IMR-90 (cell line): ENCODE measurements at regions not wholly inside any gene's neighbourhood (a gene's known extent, or its start where the extent isn't known, plus 50 kb on each side); places are given as distances from the start of the nearest gene placed in this dataset.

Source experiments
- ATAC-seq: fragments of 200-7000 bp; cut with Tn5 transposase; 2 replicates; pipeline ENCODE4 v1.9.1; 2020; ENCODE audit warnings: low read depth, mild to moderate bottlenecking, moderate library complexity
- BruUV-seq: library from RNA; stranded (reverse); fragments of 400-500 nt; replicated peaks from 2 replicates; lab custom pipeline; 2021; lab: Mats Ljungman, UMichigan
- CTCF ChIA-PET: fragments of 300-600 bp; formaldehyde crosslinking; extraction: SDS; loops from one replicate; lab custom pipeline; 2021; ENCODE audit warnings: antibody characterized with exemption; lab: Yijun Ruan, JAX
- POLR2A ChIA-PET: fragments of 300-600 bp; sonication (Branson Sonifier 250); formaldehyde crosslinking; loops from one replicate; lab custom pipeline; 2022; ENCODE audit warnings: antibody characterized with exemption; ENCODE audit not compliant: unreplicated experiment; lab: Charles Lee
- DNase-seq: peaks from one replicate; pipeline ENCODE4 v3.0.0; 2013
- H2AFZ ChIP-seq: replicated peaks from 2 replicates; pipeline ENCODE3; 2013; ENCODE audit warnings: low read length, mild to moderate bottlenecking; ENCODE audit not compliant: poor library complexity
- H2AK5ac ChIP-seq: 2 replicates; pipeline ENCODE4 v1.6.1; 2013; ENCODE audit warnings: low read depth, low read length, inconsistent platforms
- H2AK9ac ChIP-seq: replicated peaks from 2 replicates; pipeline ENCODE3; 2013; ENCODE audit warnings: mild to moderate bottlenecking, low read depth, low read length, moderate library complexity; ENCODE audit not compliant: poor library complexity
- H2BK120ac ChIP-seq: 2 replicates; pipeline ENCODE4 v1.6.1; 2013; ENCODE audit warnings: low read depth, low read length, inconsistent platforms
- H2BK15ac ChIP-seq: 3 replicates; pipeline ENCODE4 v1.6.1; 2013; ENCODE audit warnings: low read depth, low read length, inconsistent platforms
- H2BK20ac ChIP-seq: 2 replicates; pipeline ENCODE4 v1.6.1; 2013; ENCODE audit warnings: low read depth, mild to moderate bottlenecking, inconsistent platforms, low read length, moderate library complexity
- H2BK5ac ChIP-seq: 2 replicates; pipeline ENCODE4 v1.6.1; 2013; ENCODE audit warnings: mild to moderate bottlenecking, low read depth, low read length, inconsistent platforms; ENCODE audit not compliant: poor library complexity, severe bottlenecking
- H3K14ac ChIP-seq: replicated peaks from 2 replicates; pipeline ENCODE4 v1.6.1; 2013; ENCODE audit warnings: low read depth, low read length, inconsistent platforms
- H3K18ac ChIP-seq: 2 replicates; pipeline ENCODE4 v1.6.1; 2013; ENCODE audit warnings: low read depth, low read length, control low read depth
- H3K23ac ChIP-seq: 2 replicates; pipeline ENCODE4 v1.6.1; 2013; ENCODE audit warnings: low read depth, low read length, inconsistent platforms
- H3K27ac ChIP-seq: 2 replicates; pipeline ENCODE4 v1.5.1; 2013; ENCODE audit warnings: mild to moderate bottlenecking, control low read depth, low read length; ENCODE audit not compliant: insufficient read depth
- H3K27me3 ChIP-seq: 2 replicates; pipeline ENCODE4 v1.6.1; 2013; ENCODE audit warnings: low read length; ENCODE audit not compliant: control insufficient read depth, insufficient read depth
- H3K36me3 ChIP-seq: 2 replicates; pipeline ENCODE4 v1.6.1; 2013; ENCODE audit warnings: low read length, mixed read lengths; ENCODE audit not compliant: control insufficient read depth, insufficient read depth
- H3K4ac ChIP-seq: 2 replicates; pipeline ENCODE4 v1.6.1; 2013; ENCODE audit warnings: low read depth, low read length, inconsistent platforms
- H3K4me1 ChIP-seq: 2 replicates; pipeline ENCODE4 v1.6.1; 2013; ENCODE audit warnings: low read length, mixed read lengths; ENCODE audit not compliant: control insufficient read depth, insufficient read depth
- H3K4me2 ChIP-seq: 2 replicates; pipeline ENCODE4 v1.6.1; 2013; ENCODE audit warnings: low read depth, mild to moderate bottlenecking, control low read depth, low read length, moderate library complexity
- H3K4me3 ChIP-seq: 2 replicates; pipeline ENCODE4 v1.5.1; 2013; ENCODE audit warnings: low read depth, mild to moderate bottlenecking, control low read depth, low read length, moderate library complexity; ENCODE audit not compliant: insufficient read depth
- H3K56ac ChIP-seq: 2 replicates; pipeline ENCODE4 v1.6.1; 2013; ENCODE audit warnings: low read length, inconsistent platforms; ENCODE audit not compliant: insufficient read depth; ENCODE audit errors: extremely low read depth
- H3K79me1 ChIP-seq, 2 experiments: 2 replicates each; pipeline ENCODE4 v1.6.1; 2013; ENCODE audit warnings: low read length in 2 of 2, inconsistent platforms in 1 of 2, low read depth in 1 of 2
- H3K9ac ChIP-seq: 2 replicates; pipeline ENCODE4 v1.6.1; 2013; ENCODE audit warnings: low read depth, low read length, control low read depth
- H3K9me1 ChIP-seq: 2 replicates; pipeline ENCODE4 v1.6.1; 2013; ENCODE audit warnings: low read length, inconsistent platforms; ENCODE audit not compliant: insufficient read depth
- H3K9me3 ChIP-seq: 2 replicates; pipeline ENCODE4 v1.6.1; 2013; ENCODE audit warnings: low read length; ENCODE audit not compliant: control insufficient read depth, insufficient read depth
- H4K20me1 ChIP-seq: 2 replicates; pipeline ENCODE4 v1.6.1; 2013; ENCODE audit warnings: low read length, inconsistent platforms; ENCODE audit not compliant: insufficient read depth
- H4K5ac ChIP-seq: 2 replicates; pipeline ENCODE4 v1.6.1; 2013; ENCODE audit warnings: mild to moderate bottlenecking, low read depth, low read length, control low read depth
- H4K8ac ChIP-seq, 2 experiments: 2 replicates each; pipeline ENCODE4 v1.6.1; 2013; ENCODE audit warnings: low read depth in 2 of 2, low read length in 2 of 2, control low read depth in 1 of 2, inconsistent platforms in 1 of 2
- H4K91ac ChIP-seq: 2 replicates; pipeline ENCODE4 v1.6.1; 2013; ENCODE audit warnings: low read depth, low read length, inconsistent platforms; ENCODE audit not compliant: insufficient read depth
- CEBPB ChIP-seq: IDR thresholded peaks from 2 replicates; pipeline ENCODE4 v1.6.1; 2012; ENCODE audit warnings: low read depth, low read length, improper control_type of control experiment
- CHD1 ChIP-seq: IDR thresholded peaks from 2 replicates; pipeline ENCODE4 v1.6.1; 2012; ENCODE audit warnings: low read depth, low read length, improper control_type of control experiment
- CTCF ChIP-seq: conservative IDR thresholded peaks from 2 replicates; pipeline ENCODE4 v1.5.1; 2012; ENCODE audit warnings: mild to moderate bottlenecking, low read depth, low read length, improper control_type of control experiment
- ELK1 ChIP-seq: fragments of 150-350 bp; IDR thresholded peaks from 2 replicates; pipeline ENCODE4 v1.6.1; 2016; ENCODE audit warnings: low read depth, mild to moderate bottlenecking, low read length, moderate library complexity, borderline replicate concordance
- MXI1 ChIP-seq: IDR thresholded peaks from 2 replicates; pipeline ENCODE4 v1.6.1; 2012; ENCODE audit warnings: low read depth, mild to moderate bottlenecking, low read length, moderate library complexity, borderline replicate concordance
- RAD21 ChIP-seq: IDR thresholded peaks from 2 replicates; pipeline ENCODE4 v1.6.1; 2012; ENCODE audit warnings: low read length, improper control_type of control experiment
- RCOR1 ChIP-seq: IDR thresholded peaks from 2 replicates; pipeline ENCODE4 v1.6.1; 2012; ENCODE audit warnings: mild to moderate bottlenecking, low read length, improper control_type of control experiment; ENCODE audit not compliant: insufficient replicate concordance
- RFX5 ChIP-seq: IDR thresholded peaks from 2 replicates; pipeline ENCODE4 v1.8.0; 2012; ENCODE audit warnings: low read depth, mild to moderate bottlenecking, low read length, moderate library complexity
- USF2 ChIP-seq: fragments of 150-350 bp; IDR thresholded peaks from 2 replicates; pipeline ENCODE4 v1.6.1; 2017; ENCODE audit warnings: mild to moderate bottlenecking, antibody characterized with exemption, low read length, low read depth
- WGBS, 2 experiments: methylation state at CpG; one replicate each; pipeline versions ENCODE4 v1.1.5 to v1.1.7; 2013; ENCODE audit warnings: missing lambda C conversion rate in 2 of 2; ENCODE audit not compliant: insufficient read length in 1 of 2; ENCODE audit errors: extremely low coverage in 2 of 2; 5-methylcytosine and 5-hydroxymethylcytosine counted together
- dilution Hi-C: fragments of 300-500 bp; cut with HindIII; formaldehyde crosslinking; loops from one replicate; pipeline ENCODE4 v1.14.3; 2018; ENCODE audit warnings: low sequenced_read_pairs; ENCODE audit not compliant: unreplicated experiment
- in situ Hi-C: fragments of 300-500 bp; cut with MboI; formaldehyde crosslinking; loops from 3 replicates; pipeline ENCODE4 v1.14.3; 2019; ENCODE audit warnings: low sequenced_read_pairs, inconsistent platforms, mixed read lengths
- intact Hi-C: fragments of 100-400 bp; cut with micrococcal nuclease; formaldehyde crosslinking; loops from 2 replicates; pipeline ENCODE4 v1.10.0; 2022

GRCh38 chr4:134505511-134505910, 303.9 kb upstream of the PABPC4L start:
- Histone ChIP-seq H3K4ac (no peak overlapping the region), H4K8ac (no peak overlapping the region), H2BK120ac (no peak overlapping the region), H4K5ac (no peak overlapping the region), H3K79me1 (no peaks in the 10 kb centered on the region), H2AFZ (no peak overlapping the region), H4K20me1 (no peaks in the 10 kb centered on the region), H2AK9ac (no peak overlapping the region), H3K14ac (no peak overlapping the region), H3K9me3 (peaks cover 5% of the 10 kb centered on the region), H3K4me3 (no peak overlapping the region), H2BK5ac (no peak overlapping the region), H3K4me1 (no peaks in the 10 kb centered on the region), H4K91ac (no peak overlapping the region), H3K36me3 (no peaks in the 10 kb centered on the region), H3K27ac (no peak overlapping the region), H3K56ac (no peak overlapping the region), H2AK5ac (no peak overlapping the region), H3K18ac (no peak overlapping the region), H2BK20ac (no peak overlapping the region), H3K9me1 (no peaks in the 10 kb centered on the region), H2BK15ac (no peak overlapping the region), H3K27me3 (no peaks in the 10 kb centered on the region), H3K9ac (no peak overlapping the region), H3K4me2 (no peak overlapping the region), H3K23ac (no peak overlapping the region)
- no CpG with 5 or more reads among the region's 1 CpG for WGBS, 2 experiments
- in situ Hi-C loops = no loop called here
- intact Hi-C loops = no loop called here
- no peak for ATAC-seq
- no peak for DNase-seq
- CTCF ChIA-PET = interaction anchor here (0.6 kb wide), 1 partner anchor 1360 kb away, joined by 4 read pairs; no protein-coding TSS in a partner anchor
- TF ChIP-seq RAD21 (no peak), CHD1 (no peak), MXI1 (no peak), USF2 (no peak), ELK1 (no peak), CTCF (no peak), RCOR1 (no peak), RFX5 (no peak), CEBPB (no peak)
- POLR2A ChIA-PET = no interaction called here
- no TSS peak for BruUV-seq
- dilution Hi-C loops = no loop called here
